GM10266 (cell line): ENCODE measurements at regions not wholly inside any gene's neighbourhood (a gene's known extent, or its start where the extent isn't known, plus 50 kb on each side); places are given as distances from the start of the nearest gene placed in this dataset.

Experiments used
- DNase-seq: peaks from one replicate; pipeline ENCODE4 v3.0.0; 2012; ENCODE audit errors: extremely low spot score
- TF ChIP-seq, protein P1 (sequence below): IDR thresholded peaks from 2 replicates; pipeline ENCODE4 v1.5.1; 2012; ENCODE audit warnings: mild to moderate bottlenecking, low read depth; ENCODE audit not compliant: control insufficient read depth, insufficient read depth; ENCODE audit errors: missing control alignments

DNA sequence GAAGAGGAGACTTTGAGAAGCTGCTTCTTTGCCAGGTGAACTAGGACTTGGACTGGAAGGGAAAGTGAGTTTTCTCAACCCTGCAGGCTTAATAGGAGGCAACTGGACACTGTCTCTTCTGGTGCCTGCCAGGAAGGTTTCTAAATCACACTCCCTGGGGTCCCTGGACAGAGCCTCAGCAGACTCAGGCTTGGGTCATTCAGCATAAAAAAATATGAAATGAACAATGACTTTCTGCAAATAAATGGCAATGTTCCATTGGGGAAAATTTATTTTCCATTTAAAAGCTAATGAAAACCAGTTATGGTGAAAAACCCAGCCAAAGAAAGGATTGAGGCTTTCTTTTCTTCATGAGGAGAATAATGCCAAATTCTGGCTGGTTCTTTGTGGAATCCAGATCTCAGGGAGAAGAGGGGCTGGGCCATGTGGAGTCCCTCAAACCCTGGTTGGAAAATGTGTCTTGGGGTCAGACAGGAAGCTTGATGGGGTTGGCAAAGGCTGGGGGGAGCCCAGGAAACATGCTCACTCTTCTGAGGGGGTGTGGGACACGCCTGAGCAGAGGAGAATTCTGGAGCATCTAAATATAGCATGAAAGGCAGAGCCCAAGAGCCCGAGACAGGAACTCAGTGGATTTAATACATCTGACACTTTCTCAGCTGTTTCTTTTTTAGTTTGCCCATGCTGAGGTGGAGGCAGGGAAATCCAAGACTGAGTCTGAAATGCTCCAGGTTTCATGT is 65.2 kb upstream of the EMX2 start:
- no peak for DNase-seq

DNA sequence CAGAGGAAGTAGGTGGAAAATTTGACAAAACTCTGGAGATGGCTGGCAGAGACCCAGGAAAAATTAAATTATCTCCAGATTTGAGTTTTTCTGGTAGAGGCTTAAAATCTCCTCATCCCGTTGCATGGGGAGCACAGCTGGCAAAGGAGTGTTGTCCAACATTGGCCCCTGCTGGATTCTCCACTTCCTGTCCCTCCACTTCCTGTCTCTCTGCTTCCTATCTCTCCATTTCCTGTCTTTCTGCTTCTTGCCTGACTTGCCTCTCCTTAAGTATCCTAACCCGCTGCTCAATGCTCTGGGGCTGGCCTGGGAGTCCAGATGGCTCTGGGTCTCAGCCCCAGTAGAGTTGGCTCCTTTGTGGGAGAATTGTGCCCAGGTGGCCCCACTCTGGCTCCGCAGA is 65.8 kb upstream of the EMX2 start:
- TF ChIP-seq, protein P1, sequence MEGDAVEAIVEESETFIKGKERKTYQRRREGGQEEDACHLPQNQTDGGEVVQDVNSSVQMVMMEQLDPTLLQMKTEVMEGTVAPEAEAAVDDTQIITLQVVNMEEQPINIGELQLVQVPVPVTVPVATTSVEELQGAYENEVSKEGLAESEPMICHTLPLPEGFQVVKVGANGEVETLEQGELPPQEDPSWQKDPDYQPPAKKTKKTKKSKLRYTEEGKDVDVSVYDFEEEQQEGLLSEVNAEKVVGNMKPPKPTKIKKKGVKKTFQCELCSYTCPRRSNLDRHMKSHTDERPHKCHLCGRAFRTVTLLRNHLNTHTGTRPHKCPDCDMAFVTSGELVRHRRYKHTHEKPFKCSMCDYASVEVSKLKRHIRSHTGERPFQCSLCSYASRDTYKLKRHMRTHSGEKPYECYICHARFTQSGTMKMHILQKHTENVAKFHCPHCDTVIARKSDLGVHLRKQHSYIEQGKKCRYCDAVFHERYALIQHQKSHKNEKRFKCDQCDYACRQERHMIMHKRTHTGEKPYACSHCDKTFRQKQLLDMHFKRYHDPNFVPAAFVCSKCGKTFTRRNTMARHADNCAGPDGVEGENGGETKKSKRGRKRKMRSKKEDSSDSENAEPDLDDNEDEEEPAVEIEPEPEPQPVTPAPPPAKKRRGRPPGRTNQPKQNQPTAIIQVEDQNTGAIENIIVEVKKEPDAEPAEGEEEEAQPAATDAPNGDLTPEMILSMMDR = no peak
- DNase-seq = no peak

More for the DNA sequence above, 65.2 kb upstream of the EMX2 start:
- TF ChIP-seq, protein P1 = no peak

GRCh38 chr10:117476281-117476680 is 66.3 kb upstream of the EMX2 start:
- DNase-seq = no peak
- TF ChIP-seq, protein P1 = no peak

DNA sequence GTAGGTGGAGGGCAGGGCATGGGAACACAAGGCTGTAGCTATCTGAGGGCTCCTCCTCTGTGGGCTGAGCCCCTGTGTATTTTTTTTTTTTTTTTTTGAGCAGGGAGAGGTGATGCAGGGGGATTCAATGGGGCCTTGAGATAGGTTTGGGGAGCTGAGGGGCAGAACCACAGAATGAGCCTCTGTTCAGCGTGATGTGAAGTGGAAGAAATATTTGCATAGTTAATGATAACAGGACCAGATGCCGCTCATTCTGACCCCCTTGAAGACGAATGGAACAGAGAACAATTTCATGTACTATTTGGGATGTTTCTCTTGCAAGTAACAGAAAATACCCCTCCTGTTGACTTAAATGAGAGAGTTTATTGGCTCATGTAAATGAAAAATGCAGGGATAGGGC is 69.7 kb upstream of the EMX2 start:
- TF ChIP-seq, protein P1 = no peak
- no peak for DNase-seq

DNA sequence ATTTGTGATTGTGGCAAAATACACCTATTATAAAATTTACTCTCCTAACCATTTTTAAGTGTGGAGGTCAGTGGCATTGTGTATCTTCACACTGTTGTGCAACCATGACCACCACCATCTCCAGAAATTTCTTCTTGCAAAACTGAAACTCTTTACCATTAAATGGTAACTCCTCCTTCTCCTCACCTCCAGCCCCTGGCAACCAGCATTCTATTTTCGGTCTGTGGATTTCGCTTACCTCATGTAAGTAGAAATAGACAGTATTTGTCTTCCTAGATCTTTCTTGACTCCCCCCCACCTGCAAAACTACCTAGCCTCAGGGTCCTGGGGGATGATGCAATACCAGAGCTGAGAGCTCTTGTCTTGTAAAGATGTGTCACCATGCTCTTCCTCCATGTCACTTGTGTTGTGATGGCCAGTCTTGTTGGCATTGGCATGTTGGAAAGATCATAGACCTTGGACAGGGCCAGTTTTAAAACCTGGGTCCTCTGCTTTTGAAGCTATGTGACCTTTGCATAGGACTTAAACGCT is 71.1 kb upstream of the EMX2 start:
- TF ChIP-seq, protein P1 = no peak
- DNase-seq = no peak

- DNase-seq = no peak
Measured at GRCh38 chr10:117470733-117471132, 71.8 kb upstream of the EMX2 start.

GRCh38 chr10:117468665-117469064 is 73.9 kb upstream of the EMX2 start:
- DNase-seq = no peak
- TF ChIP-seq, protein P1 = no peak

More at GRCh38 chr10:117470733-117471132, 71.8 kb upstream of the EMX2 start:
- TF ChIP-seq, protein P1 = no peak
